Inflammatory macrophage (primary cell): ENCODE measurements at regions not wholly inside any gene's neighbourhood (a gene's known extent, or its start where the extent isn't known, plus 50 kb on each side); places are given as distances from the start of the nearest gene placed in this dataset.

Experiments
- DNase-seq, 2 donors: peaks; one replicate each; pipeline ENCODE4 v3.0.0-alpha.2; 2020 to 2022

DNA sequence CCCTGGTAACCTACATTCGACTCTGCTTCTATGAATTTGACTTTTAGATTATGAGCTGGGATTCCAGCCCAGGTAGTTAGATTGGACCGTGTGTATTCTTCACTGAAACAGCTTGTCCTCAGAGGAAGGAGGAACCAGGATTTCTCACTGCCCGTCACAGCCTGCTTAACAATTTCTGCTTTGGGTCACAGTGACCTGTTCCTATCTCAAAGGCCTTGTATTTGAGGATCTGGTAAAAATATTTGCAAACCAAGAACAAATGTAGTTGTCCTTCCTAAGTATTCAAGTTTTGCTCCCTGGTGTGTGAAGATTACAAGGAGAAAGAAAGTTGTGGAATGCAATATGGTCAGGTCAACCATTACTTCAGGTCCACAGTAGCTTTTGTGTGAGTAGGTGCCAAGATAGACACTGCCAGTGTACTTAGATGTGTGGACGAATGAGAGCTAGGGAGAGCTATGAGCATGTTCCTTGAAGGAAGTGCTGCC is 55.1 kb downstream of the KIF4B start:
- DNase-seq = no peak

DNA sequence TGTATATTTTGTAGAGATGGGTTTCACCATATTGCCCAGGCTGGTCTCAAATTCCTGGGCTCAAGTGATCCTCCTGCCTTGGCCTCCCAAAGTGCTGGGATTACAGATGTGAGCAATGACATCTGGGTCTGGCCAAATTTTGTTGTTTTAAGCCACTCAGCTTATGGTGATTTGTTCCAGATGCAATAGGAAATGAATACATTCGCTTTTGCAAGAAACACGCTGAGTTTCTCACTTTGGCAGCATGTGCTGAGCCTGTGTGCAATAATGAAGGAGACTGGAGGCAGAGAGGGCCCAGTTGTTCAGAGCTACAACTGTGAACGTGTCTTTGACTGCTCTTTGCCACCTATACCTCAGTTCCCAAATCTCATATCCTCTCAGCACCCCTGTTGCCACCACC is 56.4 kb downstream of the KIF4B start:
- no peak for DNase-seq

DNA sequence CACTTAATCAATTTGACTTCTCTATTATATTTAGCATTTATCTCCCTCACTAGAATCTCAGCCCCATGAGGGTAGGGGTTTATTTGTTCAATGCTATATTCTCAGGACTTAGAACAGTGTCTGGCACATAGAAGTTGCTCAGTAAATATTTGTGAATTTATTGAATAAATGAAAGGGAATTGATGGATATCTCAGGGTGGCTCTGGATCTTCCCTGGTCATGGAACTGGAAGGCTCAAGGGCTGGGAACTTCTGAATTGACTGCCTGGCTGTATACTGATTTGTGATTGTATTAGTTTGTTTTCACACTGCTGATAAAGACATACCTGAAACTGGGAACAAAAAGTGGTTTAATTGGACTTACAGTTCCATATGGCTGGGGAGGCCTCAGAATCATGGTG is 57.2 kb downstream of the KIF4B start:
- DNase-seq = no peak

DNA sequence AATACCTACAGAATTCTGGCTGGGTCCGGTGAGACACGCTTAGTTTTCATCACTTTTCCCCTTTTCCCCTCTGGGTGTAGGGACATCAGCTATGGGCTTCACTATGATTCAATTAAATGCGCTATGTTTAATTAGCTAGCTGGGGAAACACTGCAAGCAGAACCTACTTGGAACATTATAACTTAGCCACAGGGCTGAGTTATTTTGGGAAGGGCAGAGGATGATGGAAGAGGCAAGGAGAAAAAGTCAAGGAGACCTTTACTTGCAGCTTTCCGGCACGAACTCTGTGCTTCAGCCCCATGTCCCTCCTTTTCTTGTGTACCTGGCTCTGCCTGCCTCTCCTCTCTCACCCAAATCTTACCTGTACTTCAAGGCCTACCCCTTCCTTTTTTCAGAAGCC is 62.8 kb downstream of the KIF4B start:
- DNase-seq = no peak

DNA sequence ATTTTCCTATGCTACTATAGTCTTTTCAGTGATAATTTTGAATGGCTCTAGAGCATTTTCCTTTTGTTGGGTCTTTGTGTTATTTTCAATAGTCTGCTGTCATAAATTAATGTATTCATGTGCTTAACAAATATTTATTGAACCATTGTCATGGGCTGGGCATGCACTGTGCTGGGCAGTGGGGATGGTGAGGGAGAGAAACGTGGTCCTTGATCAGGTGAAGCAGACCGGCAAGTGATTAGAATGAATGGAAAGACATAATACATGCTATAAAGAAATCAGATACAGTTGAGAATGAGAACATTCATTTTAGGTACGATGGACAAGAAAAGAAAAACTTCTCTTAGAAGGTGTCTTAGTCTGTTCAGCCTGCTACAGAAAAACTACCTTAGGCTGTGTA is 66.1 kb downstream of the KIF4B start:
- DNase-seq = no peak

DNA sequence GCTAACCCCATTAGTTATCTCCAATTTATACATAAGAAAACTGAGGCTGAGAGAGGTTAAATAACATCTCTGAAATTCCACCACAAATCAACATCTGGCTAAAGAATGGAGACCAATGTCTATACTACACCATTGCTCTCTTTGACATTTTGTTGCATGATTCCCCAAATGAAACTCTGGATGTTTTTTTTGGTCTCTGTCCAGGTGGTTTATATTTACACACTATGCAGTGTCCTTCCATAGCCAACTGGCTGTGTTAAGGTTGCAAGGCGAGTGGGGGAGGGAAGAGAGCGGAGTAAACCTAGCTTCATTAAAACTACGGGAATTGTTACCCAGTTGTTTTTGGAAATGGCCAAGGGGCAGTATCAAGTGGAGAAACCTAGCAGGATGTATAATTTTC is 67.2 kb downstream of the KIF4B start:
- no peak for DNase-seq

DNA sequence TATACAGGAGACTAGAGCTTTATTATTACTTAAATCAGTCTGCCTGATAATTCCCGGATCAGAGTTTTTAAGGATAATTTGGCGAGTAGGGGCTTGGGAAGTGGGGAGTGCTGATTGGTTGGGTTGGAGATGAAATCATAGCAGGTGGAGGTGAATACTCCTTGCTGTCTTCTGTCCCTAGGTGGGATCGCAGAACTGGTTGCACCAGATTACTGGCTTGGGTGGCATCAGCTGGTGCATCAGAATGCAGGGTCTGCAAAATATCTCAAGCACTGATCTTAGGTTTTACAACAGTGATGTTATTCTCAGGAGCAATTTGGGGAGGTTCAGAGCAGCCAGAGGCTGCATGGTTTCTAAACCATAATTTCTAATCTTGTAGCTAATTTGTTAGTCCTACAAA is 68.1 kb downstream of the KIF4B start:
- no peak for DNase-seq

DNA sequence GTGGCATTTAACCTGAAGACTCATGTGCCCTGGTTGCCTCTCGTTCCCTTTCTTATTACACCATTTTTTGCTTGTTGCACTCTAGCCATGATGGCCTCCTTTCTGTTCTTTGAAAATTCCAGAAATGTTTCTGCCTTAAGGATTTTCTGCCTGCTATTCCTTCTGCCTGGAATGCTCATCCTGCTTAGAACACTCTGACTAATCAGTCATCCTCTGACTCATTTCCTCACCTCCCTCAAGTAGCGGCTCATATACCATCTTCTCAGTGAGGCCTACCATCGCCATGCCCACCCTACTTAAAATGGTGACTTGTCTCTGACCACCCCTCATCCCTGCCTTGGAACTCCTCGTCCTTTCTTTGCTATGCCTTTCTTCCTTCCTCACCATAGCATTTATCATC is 68.8 kb downstream of the KIF4B start:
- DNase-seq = no peak

DNA sequence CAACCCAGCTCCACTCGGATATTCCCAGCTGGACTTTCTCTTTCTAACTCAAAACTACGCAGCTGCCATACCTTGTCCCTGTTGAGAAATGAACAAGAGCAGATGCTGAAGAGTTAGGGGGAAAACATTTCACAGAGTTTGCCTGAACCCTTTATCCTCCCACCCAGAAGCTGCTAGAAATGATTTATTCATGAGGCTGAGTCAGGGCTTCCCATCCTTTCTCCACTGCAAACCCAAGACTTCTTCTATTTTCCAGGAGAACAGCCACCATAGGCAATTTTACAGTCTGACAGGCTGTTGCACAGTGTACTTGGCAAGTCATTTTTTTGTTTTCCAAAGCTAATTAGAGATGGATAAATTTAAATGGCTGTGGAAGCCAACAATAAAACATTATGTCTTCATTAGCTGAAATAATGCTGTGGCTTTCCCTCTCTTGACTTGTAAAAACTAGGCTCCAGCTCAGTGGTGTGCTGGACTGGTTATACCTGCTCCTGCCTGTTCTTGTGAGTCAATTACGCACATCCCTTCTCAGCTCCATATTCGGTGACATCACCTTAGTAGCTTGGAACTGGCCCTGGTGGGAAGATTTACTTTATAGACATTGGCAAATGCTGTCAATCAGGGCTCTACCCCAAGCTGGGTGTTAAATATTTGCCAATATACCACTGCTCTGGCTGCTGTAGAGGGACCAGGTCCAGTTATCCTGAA is 71.9 kb downstream of the KIF4B start:
- no peak for DNase-seq

DNA sequence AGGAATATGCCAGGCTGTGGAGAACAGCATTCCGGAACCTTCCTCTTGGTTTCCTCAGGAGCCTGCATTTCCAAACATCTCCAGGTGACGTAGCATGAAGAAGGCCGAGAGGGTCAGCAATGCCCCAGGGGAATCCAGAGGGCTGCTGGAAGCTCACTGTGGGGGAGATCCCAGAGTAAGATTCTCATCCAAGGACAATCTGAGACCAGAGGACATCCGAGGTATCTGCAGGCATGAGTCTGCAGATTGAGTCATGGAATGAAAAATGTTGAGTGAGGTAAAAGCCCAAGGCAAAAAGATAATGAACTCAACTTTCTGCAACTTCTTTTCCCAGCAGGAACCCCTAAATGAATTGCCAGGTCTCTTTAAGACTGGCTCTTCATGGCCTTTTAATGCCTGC is 73.5 kb downstream of the KIF4B start:
- no peak for DNase-seq

DNA sequence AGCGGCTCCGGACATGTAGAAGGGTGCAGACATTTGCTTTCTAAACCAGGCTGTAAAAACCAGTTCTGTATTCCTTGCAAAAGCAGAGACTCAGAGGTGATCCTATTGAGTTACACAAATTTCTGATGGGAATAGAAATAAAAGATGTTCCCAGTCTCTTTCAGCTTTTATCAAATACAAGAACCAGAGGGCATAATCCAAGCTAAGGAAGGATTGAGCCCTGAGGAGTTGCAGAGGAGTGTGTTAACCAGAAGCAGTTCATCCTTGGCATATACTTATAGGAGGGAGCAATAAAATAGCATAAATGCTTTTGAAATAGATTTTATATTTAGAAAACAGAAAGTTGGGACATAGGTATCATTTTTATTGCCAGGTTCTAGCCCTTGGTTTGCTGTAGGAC is 75.3 kb downstream of the KIF4B start:
- DNase-seq = no peak

DNA sequence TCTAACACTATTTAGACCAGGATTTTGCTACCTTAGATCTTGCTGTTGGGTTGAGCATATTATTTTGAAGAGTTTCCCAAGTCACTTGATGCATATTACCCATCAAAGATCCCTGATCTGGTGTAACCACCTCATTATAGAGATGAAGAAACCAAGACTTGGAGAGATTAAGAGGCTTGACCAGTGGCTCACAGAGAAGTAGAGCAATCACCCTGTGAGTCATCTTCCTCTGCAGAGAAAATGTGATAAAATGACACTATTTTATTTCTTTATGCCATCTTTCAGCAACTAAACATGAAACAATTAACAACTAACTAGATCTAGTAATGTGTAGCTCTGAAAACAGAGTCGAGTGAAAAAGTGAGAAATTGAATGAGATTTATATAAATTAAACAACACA is 76.1 kb downstream of the KIF4B start:
- DNase-seq = no peak

DNA sequence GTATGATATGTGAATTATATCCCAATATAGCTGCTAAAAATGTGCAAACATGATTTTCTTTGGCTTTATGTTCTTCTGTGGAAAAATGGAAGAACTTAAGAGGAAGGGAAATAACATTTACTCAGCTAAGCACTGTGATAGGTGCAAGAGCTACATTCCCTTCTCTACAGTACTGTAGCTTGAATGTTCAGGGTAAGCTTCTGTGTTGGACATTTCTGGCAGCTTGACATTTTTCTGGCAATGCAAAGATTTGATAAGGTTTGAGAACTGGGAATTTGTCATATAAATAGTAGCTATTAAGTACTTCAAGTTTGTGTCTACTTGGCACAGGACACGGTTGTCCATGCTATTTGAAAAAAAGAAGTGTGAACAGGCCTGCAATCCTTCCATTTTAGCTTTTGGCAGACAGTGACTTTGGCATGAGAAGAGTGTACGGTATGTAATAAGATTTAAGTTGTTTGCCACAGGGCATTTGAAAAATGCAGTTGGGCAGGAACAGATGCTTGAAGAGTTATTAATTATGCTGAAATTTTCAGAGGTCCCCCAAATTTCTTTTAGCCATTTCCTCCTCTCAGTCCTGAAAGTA is 77.6 kb downstream of the KIF4B start:
- DNase-seq = no peak

DNA sequence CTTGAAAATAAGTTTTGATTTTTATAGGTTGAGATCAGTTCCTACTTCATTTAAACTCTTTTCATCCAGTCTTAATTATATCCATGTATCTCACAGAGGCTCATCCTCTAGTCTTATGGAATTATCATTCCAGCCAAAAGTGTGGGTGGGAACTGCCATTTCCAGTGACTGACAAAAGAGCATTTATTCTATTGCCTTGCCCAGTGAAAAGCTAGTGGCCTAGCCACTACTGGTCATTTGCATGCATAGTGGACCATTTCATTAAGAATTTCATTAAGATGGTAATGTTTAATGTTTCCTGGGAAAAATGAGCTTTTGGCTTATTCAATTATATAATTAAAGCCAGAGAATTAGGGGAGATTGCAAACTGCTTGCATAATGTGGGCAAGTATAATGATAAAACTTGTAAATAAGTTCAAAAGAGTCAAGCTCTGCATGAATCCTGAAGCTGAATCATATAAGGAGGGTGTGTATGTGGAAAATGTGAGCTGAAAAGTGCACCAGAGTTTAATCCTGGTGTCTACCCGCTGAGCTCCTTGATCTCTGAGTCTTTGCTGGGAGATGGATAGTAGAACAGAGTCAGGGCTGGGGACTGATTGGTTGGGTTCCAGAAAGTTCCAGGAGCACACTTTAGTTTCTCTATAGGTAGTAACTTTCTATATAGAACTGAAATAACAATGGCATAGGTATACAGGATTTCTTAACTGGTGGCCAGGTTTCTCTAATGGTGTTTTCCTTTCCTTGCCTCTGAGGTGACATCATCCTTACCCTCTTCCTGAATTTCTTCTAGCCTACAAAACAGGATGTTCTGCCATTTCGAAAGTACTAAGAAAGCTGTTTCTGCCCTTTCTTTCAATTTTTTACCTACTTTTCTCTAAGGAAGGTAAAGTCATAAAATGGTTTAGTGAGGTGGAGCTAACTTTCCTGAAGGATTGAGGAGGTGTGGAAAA is 78.5 kb downstream of the KIF4B start:
- DNase-seq = no peak

DNA sequence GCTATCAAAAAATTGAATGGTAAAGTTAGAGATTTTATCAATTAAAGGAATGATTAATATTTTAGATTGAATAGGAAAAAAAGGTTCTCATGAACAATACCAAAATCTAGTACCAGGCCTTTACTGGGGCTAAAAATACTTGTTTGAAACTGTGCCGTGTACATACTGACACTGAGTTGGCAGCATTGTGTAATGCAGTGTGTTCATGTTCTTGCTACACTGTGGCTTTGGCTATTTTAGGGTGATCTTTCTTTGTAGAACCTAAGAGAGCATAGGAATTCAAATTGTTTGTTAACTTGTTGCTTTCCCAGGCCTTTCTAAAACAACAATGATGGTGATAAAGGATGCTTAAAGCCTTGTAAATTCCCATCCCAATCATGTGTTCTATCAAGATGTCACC is 80.9 kb downstream of the KIF4B start:
- no peak for DNase-seq

DNA sequence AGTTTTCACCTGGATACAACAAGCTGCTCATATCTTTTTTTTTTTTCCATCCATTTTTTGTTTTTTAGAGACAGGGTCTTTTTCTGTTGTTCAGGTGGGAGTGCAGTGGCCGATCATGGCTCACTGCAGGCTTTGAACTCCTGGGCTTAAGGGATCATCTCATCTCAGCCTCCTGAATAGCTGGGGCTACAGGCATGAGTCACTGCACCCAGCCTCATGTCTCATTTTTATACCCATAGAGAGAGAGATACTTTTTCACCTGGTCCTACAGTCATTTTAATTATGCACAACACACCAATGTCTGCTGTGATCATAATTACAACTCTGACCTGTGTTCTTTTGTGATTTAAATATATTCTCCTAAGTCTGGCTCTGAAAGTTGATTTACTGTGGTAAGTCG is 84.4 kb downstream of the KIF4B start:
- no peak for DNase-seq

DNA sequence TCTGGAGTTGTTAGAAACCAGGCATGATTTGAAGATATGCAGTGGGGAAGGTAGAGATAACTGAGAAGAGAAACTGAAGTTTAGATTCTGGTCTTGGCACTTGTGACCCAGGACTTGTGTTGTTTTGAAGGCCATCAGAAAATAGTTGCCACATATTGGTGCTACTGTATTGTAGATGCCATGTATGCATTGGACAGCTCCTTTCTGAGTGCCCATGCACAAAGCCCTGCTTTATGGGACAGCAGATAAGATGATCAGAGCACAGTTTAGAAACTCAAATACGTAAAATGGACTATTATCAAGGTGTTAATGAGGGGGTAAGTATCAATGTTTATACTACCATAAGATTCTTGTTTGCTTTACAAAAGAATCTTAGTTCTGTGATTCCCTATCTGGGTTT is 84.9 kb downstream of the KIF4B start:
- DNase-seq = no peak

DNA sequence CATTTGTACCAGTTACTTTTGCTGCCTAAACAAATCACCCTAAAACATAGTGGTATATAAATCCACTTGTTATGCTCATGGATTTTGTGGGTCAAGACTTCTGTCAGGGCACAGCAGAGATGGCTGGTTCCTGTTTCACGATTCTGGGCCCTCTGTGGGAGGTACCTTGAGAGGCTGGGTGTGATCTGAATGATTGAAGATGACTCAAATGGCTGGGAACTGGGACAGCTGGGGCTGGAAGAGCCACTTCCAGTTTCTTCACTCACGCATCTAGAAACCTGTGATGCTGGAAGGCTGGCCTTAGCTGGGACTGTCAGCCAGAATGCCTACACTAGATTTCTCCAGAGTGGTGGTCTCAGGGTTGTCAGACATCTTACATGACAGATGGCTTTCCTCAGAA is 88.1 kb downstream of the KIF4B start:
- DNase-seq = no peak

DNA sequence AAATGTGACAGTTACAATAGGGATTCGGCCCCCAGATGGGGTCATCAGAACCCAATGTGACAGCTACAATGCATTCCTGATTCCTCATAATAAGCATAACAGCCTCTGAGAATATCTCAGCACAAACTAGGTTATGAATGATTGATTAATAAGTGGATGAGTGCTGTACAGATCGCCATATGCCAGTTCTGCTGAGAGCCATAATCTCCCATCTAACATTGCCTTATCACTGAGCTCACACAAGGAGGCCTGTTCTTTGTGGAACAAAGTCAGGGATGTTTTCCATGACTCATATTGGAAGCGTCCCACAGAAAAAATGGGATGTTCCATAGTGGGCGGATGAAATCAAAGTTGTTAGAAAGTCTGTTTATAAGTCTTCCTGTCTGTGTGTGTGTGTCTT is 89.6 kb downstream of the KIF4B start:
- DNase-seq = no peak

DNA sequence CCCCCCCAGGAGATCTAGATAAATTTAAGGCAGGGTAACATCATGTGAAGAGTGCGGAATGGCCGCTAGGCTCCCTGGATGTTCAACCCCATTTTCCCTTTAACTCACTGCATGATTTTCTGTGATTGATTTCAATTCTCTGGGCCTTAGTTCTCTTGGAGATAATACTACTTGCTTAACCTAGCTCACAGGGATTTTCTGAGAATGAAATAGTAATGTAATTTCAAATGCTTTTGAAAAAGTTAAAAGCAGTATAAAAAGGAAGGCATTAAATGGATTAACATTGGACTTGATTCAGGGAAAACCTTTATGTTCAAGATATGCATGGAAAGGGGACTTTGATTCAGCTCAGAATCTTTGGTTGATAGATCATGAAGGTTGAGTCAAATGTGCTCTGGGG is 90.9 kb downstream of the KIF4B start:
- DNase-seq = no peak

DNA sequence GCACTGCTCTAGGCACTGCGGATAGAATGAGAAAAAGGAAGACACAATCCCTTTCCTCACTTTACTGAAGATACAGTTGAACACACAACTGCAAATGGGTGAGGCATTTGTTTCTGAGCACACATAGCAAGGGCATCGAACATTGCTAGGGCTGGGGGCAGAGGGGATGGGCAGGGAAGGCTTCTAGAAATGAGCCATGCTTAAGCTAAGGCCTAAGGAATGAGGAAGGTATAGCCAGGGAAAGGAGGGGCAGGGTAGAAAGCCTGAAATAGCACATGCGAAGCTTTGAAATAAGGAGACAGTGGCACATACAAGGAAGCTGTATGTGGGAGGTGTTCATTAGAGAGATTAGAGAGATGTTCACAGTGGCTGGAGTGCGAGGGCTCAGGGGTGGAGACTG is 92.7 kb downstream of the KIF4B start:
- no peak for DNase-seq

DNA sequence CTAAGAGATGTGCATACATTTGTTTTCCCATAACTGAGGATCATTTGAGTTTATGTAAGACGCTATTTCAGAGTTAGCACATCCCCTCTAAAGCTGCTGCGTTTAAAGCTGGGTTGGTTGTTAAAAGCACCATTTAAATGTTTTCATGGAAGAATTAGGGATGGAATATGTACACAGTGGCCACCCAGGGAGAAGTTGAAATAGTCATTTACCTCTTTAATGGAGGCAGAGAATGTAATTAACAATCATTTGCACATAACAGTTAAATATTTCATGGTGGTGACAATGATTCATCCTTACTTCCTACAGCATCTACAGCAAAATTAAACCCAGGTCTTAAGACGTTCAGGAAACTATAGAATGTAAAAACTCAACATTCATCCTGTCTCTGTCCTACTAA is 100.3 kb downstream of the KIF4B start:
- no peak for DNase-seq

DNA sequence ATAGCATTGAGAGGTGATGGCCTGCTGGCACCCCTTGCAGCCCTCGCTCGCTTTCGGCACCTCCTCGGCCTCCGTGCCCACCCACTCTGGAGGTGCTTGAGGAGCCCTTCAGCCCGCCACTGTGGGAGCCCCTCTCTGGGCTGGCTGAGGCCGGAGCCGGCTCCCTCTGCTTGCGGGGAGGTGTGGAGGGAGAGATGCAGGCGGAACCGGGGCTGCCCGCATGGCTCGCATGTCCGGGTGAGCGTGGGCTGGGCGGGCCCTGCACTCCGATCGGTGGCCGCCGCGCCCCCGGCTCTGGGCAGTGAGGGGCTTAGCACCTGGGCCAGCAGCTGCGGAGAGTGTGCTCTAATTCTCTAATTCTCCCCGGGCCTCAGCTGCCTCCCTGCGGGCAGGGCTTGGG is 101.1 kb downstream of the KIF4B start:
- no peak for DNase-seq
